Left renal cortex interstitium (tissue), 4 donors: ENCODE measurements at regions not wholly inside any gene's neighbourhood (a gene's known extent, or its start where the extent isn't known, plus 50 kb on each side); places are given as distances from the start of the nearest gene placed in this dataset.
"Not testable (repeated sequence)": the region's sequence is repeated elsewhere in the genome, so short reads cannot be mapped to it uniquely, and the experiment has no call there.

Source experiments
- DNase-seq, 4 donors: peaks; one replicate each; pipeline ENCODE4 v3.0.0-alpha.2; 2013; ENCODE audit warnings: low read depth in 4 of 4, low spot score in 2 of 4, missing footprints in 1 of 4

- DNase-seq = not testable (repeated sequence)
These were observed 415.5 kb downstream of the FOXD4L4 start for GRCh38 chr9:66152406-66152805.

GRCh38 chr9:66153021-66153725 is 416.2 kb downstream of the FOXD4L4 start:
- peak; percentile 10 to 39 (median 20) for DNase-seq

- not testable (repeated sequence) for DNase-seq
These were observed 417.2 kb downstream of the FOXD4L4 start for GRCh38 chr9:66153971-66154691.

- not testable (repeated sequence) for DNase-seq
These were observed 445.4 kb downstream of the FOXD4L4 start for GRCh38 chr9:66182316-66182715.

- not testable (repeated sequence) for DNase-seq
These were observed 446.7 kb downstream of the FOXD4L4 start for GRCh38 chr9:66183648-66184047.

GRCh38 chr9:66197199-66197598 is 460.3 kb downstream of the FOXD4L4 start:
- DNase-seq = not testable (repeated sequence)

- DNase-seq = not testable (repeated sequence)
These were observed 461.5 kb downstream of the FOXD4L4 start for GRCh38 chr9:66198421-66198820.

- not testable (repeated sequence) for DNase-seq
These were observed 469.7 kb downstream of the FOXD4L4 start for GRCh38 chr9:66206617-66207016.

- not testable (repeated sequence) for DNase-seq
These were observed 471.0 kb downstream of the FOXD4L4 start for GRCh38 chr9:66207914-66208313.

GRCh38 chr9:66244763-66245162 is 507.8 kb downstream of the FOXD4L4 start:
- DNase-seq = not testable (repeated sequence)

GRCh38 chr9:66245481-66245880 is 508.5 kb downstream of the FOXD4L4 start:
- not testable (repeated sequence) for DNase-seq

GRCh38 chr9:66257581-66257980 is 520.6 kb downstream of the FOXD4L4 start:
- DNase-seq = not testable (repeated sequence)

GRCh38 chr9:66261576-66261975 is 524.6 kb downstream of the FOXD4L4 start:
- not testable (repeated sequence) for DNase-seq

GRCh38 chr9:66263621-66264020 is 526.7 kb downstream of the FOXD4L4 start:
- DNase-seq = not testable (repeated sequence)

GRCh38 chr9:66264786-66265185 is 527.8 kb downstream of the FOXD4L4 start:
- DNase-seq = not testable (repeated sequence)

- not testable (repeated sequence) for DNase-seq
These were observed 529.3 kb downstream of the FOXD4L4 start for GRCh38 chr9:66266202-66266601.

- DNase-seq = not testable (repeated sequence)
These were observed 530.0 kb downstream of the FOXD4L4 start for GRCh38 chr9:66266856-66267430.

- DNase-seq = not testable (repeated sequence)
These were observed 530.7 kb downstream of the FOXD4L4 start for GRCh38 chr9:66267684-66268083.

GRCh38 chr9:66269024-66269423 is 532.1 kb downstream of the FOXD4L4 start:
- not testable (repeated sequence) for DNase-seq

- DNase-seq = not testable (repeated sequence)
These were observed 532.8 kb downstream of the FOXD4L4 start for GRCh38 chr9:66269783-66270182.

GRCh38 chr9:66278809-66279208 is 541.9 kb downstream of the FOXD4L4 start:
- not testable (repeated sequence) for DNase-seq
